Panc1 (cell line): ENCODE measurements at regions not wholly inside any gene's neighbourhood (a gene's known extent, or its start where the extent isn't known, plus 50 kb on each side); places are given as distances from the start of the nearest gene placed in this dataset.

Experiments used
- ATAC-seq: fragments of 200-7000 bp; cut with Tn5 transposase; 2 replicates; pipeline ENCODE4 v1.9.1; 2020; ENCODE audit warnings: mild to moderate bottlenecking, moderate library complexity
- BruUV-seq: library from RNA; stranded (reverse); fragments of 400-500 nt; replicated peaks from 2 replicates; lab custom pipeline; 2021; lab: Mats Ljungman, UMichigan
- CTCF ChIA-PET: fragments of 300-600 bp; sonication (Branson Sonifier 250); formaldehyde crosslinking; loops from one replicate; lab custom pipeline; 2022; ENCODE audit warnings: antibody characterized with exemption; lab: Charles Lee
- POLR2A ChIA-PET: fragments of 300-600 bp; sonication (Branson Sonifier 250); formaldehyde crosslinking; loops from one replicate; lab custom pipeline; 2022; ENCODE audit warnings: antibody characterized with exemption; lab: Charles Lee
- DNase-seq: peaks from one replicate; pipeline ENCODE4 v3.0.0-alpha.2; 2010; ENCODE audit warnings: low read depth, low spot score
- H3K27ac ChIP-seq: 2 replicates; pipeline ENCODE4 v1.5.1; 2011; ENCODE audit warnings: mild to moderate bottlenecking, low read length, inconsistent platforms
- H3K27me3 ChIP-seq: fragments of 200-500 bp; sonication (Bioruptor generic); 2 replicates; pipeline ENCODE4 v1.6.0; 2014; ENCODE audit warnings: low read length, inconsistent platforms; ENCODE audit not compliant: control insufficient read depth, insufficient read depth
- H3K36me3 ChIP-seq: fragments of 200-500 bp; sonication (Bioruptor generic); 2 replicates; pipeline ENCODE4 v1.5.1; 2014; ENCODE audit warnings: inconsistent platforms, mild to moderate bottlenecking, low read length, moderate library complexity; ENCODE audit not compliant: control insufficient read depth, insufficient read depth
- H3K4me1 ChIP-seq: 2 replicates; pipeline ENCODE4 v1.5.1; 2011; ENCODE audit warnings: inconsistent platforms, mild to moderate bottlenecking, low read length, moderate library complexity; ENCODE audit not compliant: control insufficient read depth, insufficient read depth
- H3K4me3 ChIP-seq, 2 experiments: 2 replicates each; pipeline ENCODE4 v1.5.1; 2011 to 2012; ENCODE audit warnings: low read depth in 2 of 2, low read length in 2 of 2, mild to moderate bottlenecking in 2 of 2, inconsistent platforms in 1 of 2, moderate library complexity in 1 of 2
- H3K9me3 ChIP-seq: fragments of 200-500 bp; sonication (Bioruptor generic); 2 replicates; pipeline ENCODE4 v1.5.1; 2014; ENCODE audit warnings: low read depth, mild to moderate bottlenecking, inconsistent platforms, low read length, moderate library complexity; ENCODE audit not compliant: control insufficient read depth, insufficient read depth
- POLR2AphosphoS5 ChIP-seq: IDR thresholded peaks from 2 replicates; pipeline ENCODE4 v1.6.1; 2012; ENCODE audit warnings: mild to moderate bottlenecking, low read depth, low read length, moderate library complexity
- SIN3A ChIP-seq: IDR thresholded peaks from 2 replicates; pipeline ENCODE4 v1.6.1; 2012; ENCODE audit warnings: low read depth, mild to moderate bottlenecking, low read length, moderate library complexity, borderline replicate concordance; ENCODE audit not compliant: insufficient read depth
- TCF7L2 ChIP-seq: IDR thresholded peaks from 2 replicates; pipeline ENCODE4 v1.6.1; 2011; ENCODE audit warnings: mild to moderate bottlenecking, low read depth, low read length, inconsistent platforms
- in situ Hi-C: cut with HindIII; loops from 2 replicates; pipeline ENCODE4 v1.10.0; 2016; ENCODE audit warnings: low sequenced_read_pairs, low pct_unique_long_range_greater_than_20kb
- intact Hi-C: fragments of 100-400 bp; cut with micrococcal nuclease; formaldehyde crosslinking; loops from one replicate; pipeline ENCODE4 v1.10.0; 2022; ENCODE audit not compliant: unreplicated experiment
- TF ChIP-seq, protein P1 (sequence below): fragments of 450-650 bp; IDR thresholded peaks from 2 replicates; pipeline ENCODE4 v1.5.1; 2017; ENCODE audit warnings: mild to moderate bottlenecking
- TF ChIP-seq, protein P2 (sequence below), 2 experiments: IDR thresholded peaks; 2 replicates each; pipeline ENCODE4 v1.6.1; 2011 to 2012; ENCODE audit warnings: low read depth in 2 of 2, control low read depth in 1 of 2, low read length in 1 of 2, mild to moderate bottlenecking in 1 of 2, moderate library complexity in 1 of 2; ENCODE audit not compliant: insufficient read depth in 1 of 2

DNA sequence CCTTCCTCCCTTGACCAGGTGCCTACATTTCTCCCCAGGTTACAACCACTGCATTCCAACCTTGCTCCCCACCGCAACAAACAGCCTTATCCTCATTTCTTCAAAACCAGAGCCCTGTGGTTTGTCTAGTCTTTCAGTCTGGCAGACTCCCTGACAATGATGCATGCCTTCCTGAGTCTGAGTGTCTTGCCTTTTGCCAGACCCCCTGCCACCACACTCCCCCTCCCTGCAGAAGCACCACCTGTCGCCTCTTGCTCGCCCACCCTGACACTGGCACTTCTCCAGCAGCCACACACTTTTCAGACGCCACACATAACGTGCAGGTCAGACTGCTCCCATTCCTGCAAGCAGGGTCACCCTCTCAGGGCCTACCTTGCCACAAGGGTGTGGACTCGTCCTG lies 349.2 kb upstream of the NOCT start:
- Histone ChIP-seq H3K9me3 (no peaks in the 10 kb centered on the region), H3K4me3 (no peak overlapping the region), H3K4me1 (no peaks in the 10 kb centered on the region), H3K36me3 (no peaks in the 10 kb centered on the region), H3K27ac (no peak overlapping the region), H3K27me3 (no peaks in the 10 kb centered on the region)
- POLR2A ChIA-PET, result no interaction called here
- ATAC-seq (no peak), DNase-seq (no peak)
- BruUV-seq, result no TSS peak
- intact Hi-C loops (no loop called here), in situ Hi-C loops (no loop called here)
- TF ChIP-seq, protein P1, sequence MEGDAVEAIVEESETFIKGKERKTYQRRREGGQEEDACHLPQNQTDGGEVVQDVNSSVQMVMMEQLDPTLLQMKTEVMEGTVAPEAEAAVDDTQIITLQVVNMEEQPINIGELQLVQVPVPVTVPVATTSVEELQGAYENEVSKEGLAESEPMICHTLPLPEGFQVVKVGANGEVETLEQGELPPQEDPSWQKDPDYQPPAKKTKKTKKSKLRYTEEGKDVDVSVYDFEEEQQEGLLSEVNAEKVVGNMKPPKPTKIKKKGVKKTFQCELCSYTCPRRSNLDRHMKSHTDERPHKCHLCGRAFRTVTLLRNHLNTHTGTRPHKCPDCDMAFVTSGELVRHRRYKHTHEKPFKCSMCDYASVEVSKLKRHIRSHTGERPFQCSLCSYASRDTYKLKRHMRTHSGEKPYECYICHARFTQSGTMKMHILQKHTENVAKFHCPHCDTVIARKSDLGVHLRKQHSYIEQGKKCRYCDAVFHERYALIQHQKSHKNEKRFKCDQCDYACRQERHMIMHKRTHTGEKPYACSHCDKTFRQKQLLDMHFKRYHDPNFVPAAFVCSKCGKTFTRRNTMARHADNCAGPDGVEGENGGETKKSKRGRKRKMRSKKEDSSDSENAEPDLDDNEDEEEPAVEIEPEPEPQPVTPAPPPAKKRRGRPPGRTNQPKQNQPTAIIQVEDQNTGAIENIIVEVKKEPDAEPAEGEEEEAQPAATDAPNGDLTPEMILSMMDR, result no peak
- TF ChIP-seq POLR2AphosphoS5 (no peak), TCF7L2 (no peak), SIN3A (no peak)
- TF ChIP-seq, protein P2, sequence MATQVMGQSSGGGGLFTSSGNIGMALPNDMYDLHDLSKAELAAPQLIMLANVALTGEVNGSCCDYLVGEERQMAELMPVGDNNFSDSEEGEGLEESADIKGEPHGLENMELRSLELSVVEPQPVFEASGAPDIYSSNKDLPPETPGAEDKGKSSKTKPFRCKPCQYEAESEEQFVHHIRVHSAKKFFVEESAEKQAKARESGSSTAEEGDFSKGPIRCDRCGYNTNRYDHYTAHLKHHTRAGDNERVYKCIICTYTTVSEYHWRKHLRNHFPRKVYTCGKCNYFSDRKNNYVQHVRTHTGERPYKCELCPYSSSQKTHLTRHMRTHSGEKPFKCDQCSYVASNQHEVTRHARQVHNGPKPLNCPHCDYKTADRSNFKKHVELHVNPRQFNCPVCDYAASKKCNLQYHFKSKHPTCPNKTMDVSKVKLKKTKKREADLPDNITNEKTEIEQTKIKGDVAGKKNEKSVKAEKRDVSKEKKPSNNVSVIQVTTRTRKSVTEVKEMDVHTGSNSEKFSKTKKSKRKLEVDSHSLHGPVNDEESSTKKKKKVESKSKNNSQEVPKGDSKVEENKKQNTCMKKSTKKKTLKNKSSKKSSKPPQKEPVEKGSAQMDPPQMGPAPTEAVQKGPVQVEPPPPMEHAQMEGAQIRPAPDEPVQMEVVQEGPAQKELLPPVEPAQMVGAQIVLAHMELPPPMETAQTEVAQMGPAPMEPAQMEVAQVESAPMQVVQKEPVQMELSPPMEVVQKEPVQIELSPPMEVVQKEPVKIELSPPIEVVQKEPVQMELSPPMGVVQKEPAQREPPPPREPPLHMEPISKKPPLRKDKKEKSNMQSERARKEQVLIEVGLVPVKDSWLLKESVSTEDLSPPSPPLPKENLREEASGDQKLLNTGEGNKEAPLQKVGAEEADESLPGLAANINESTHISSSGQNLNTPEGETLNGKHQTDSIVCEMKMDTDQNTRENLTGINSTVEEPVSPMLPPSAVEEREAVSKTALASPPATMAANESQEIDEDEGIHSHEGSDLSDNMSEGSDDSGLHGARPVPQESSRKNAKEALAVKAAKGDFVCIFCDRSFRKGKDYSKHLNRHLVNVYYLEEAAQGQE (IDR thresholded peaks at IDR 0.05; ENCODE audit: insufficient read depth in 1 of 2, low read depth in 2 of 2, low read length in 1 of 2), result no peak
- CTCF ChIA-PET, result no interaction called here

DNA sequence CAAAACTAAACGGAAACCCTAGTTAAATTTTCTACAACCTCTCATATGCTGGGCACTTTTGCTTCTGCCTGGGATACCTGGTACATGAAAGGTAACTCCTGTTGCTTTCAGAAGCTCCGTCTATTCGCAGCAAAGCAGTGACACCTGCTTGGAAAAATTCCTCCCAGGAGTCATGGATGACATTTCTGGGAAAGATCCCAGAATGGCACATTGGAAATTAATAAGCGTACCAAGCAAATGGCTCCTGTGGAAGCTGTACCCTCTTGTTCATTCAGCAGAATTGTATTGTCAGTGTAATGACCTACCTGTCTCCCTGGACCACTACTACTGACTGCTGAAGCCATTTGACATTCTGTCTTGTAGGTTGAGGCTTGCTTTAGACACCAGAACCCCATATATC lies 349.7 kb upstream of the NOCT start:
- intact Hi-C loops (no loop called here), in situ Hi-C loops (no loop called here)
- BruUV-seq, result no TSS peak
- TF ChIP-seq SIN3A (no peak), POLR2AphosphoS5 (no peak), TCF7L2 (no peak)
- TF ChIP-seq, protein P1, result no peak
- TF ChIP-seq, protein P2 (IDR thresholded peaks at IDR 0.05; ENCODE audit: insufficient read depth in 1 of 2, low read depth in 2 of 2, low read length in 1 of 2), result no peak
- Histone ChIP-seq H3K27ac (no peak overlapping the region), H3K36me3 (no peaks in the 10 kb centered on the region), H3K4me1 (no peaks in the 10 kb centered on the region), H3K27me3 (no peaks in the 10 kb centered on the region), H3K4me3 (no peak overlapping the region), H3K9me3 (no peaks in the 10 kb centered on the region)
- CTCF ChIA-PET, result no interaction called here
- POLR2A ChIA-PET, result no interaction called here
- ATAC-seq (no peak), DNase-seq (no peak)
